Neural cell (in vitro differentiated cells): ENCODE measurements at regions not wholly inside any gene's neighbourhood (a gene's known extent, or its start where the extent isn't known, plus 50 kb on each side); places are given as distances from the start of the nearest gene placed in this dataset.

ENCODE experiments used
- H2AFZ ChIP-seq: fragments of 200-600, 300-800 bp; sonication (generic), shearing (Covaris generic); 2 replicates; pipeline ENCODE4 v1.6.0; 2014; ENCODE audit warnings: low read depth, mild to moderate bottlenecking, antibody characterized with exemption, low read length, moderate library complexity
- H3F3A ChIP-seq: fragments of 200-600 bp; shearing (Covaris generic); 2 replicates; pipeline ENCODE4 v1.6.1; 2016; ENCODE audit warnings: mild to moderate bottlenecking, moderate library complexity, mixed read lengths, antibody characterized with exemption, low read length; ENCODE audit not compliant: insufficient read depth, poor library complexity, severe bottlenecking
- H3K27ac ChIP-seq: fragments of 200-600, 300-800 bp; sonication (generic), shearing (Covaris generic); 2 replicates; pipeline ENCODE4 v1.5.1; 2014; ENCODE audit warnings: mild to moderate bottlenecking, low read length, moderate library complexity
- H3K27me3 ChIP-seq: fragments of 300-800, 200-600 bp; sonication (generic), shearing (Covaris generic); 2 replicates; pipeline ENCODE4 v1.6.0; 2014; ENCODE audit warnings: mild to moderate bottlenecking, low read depth, low read length, moderate library complexity; ENCODE audit not compliant: insufficient read depth
- H3K36me3 ChIP-seq: fragments of 300-800, 200-600 bp; sonication (generic), shearing (Covaris generic); 2 replicates; pipeline ENCODE4 v1.5.1; 2014; ENCODE audit warnings: mild to moderate bottlenecking, antibody characterized with exemption, low read length, moderate library complexity; ENCODE audit not compliant: insufficient read depth
- H3K4me2 ChIP-seq: fragments of 300-800, 200-600 bp; sonication (generic), shearing (Covaris generic); 2 replicates; pipeline ENCODE4 v1.6.0; 2014; ENCODE audit warnings: mild to moderate bottlenecking, low read length
- H3K4me3 ChIP-seq: fragments of 300-800, 200-600 bp; sonication (generic), shearing (Covaris generic); 2 replicates; pipeline ENCODE4 v1.5.1; 2014; ENCODE audit warnings: mild to moderate bottlenecking, low read length, moderate library complexity
- H3K79me2 ChIP-seq: fragments of 200-600 bp; shearing (Covaris generic); replicated peaks from 2 replicates; pipeline ENCODE4 v1.6.0; 2014; ENCODE audit warnings: mild to moderate bottlenecking, low read length, moderate library complexity; ENCODE audit not compliant: insufficient read depth
- H3K9ac ChIP-seq: fragments of 300-800, 200-600 bp; sonication (generic), shearing (Covaris generic); 2 replicates; pipeline ENCODE4 v1.6.1; 2016; ENCODE audit warnings: mild to moderate bottlenecking, low read length, mixed read lengths
- H3K9me2 ChIP-seq: fragments of 200-600 bp; shearing (Covaris generic); 2 replicates; pipeline ENCODE4 v1.6.1; 2016; ENCODE audit warnings: mild to moderate bottlenecking, low read length, mixed read lengths; ENCODE audit not compliant: insufficient read depth
- H3K9me3 ChIP-seq: fragments of 200-600, 300-800 bp; sonication (generic), shearing (Covaris generic); 2 replicates; pipeline ENCODE4 v1.6.1; 2016; ENCODE audit warnings: mild to moderate bottlenecking, mixed run types, low read length, moderate library complexity, mixed read lengths
- H4K20me1 ChIP-seq: fragments of 200-600 bp; shearing (Covaris generic); 2 replicates; pipeline ENCODE4 v1.6.1; 2016; ENCODE audit warnings: mild to moderate bottlenecking, mixed run types; ENCODE audit not compliant: insufficient read depth
- EP300 ChIP-seq: fragments of 450-650 bp; conservative IDR thresholded peaks from 2 replicates; pipeline ENCODE4 v1.6.1; 2014; ENCODE audit warnings: antibody characterized with exemption, mild to moderate bottlenecking, moderate library complexity; ENCODE audit not compliant: poor library complexity, severe bottlenecking
- EZH2 ChIP-seq: fragments of 200-600, 300-800 bp; shearing (Covaris generic), sonication (generic); IDR thresholded peaks from 2 replicates; pipeline ENCODE4 v1.6.1; 2014; ENCODE audit warnings: antibody characterized with exemption, low read length, borderline replicate concordance, mild to moderate bottlenecking; ENCODE audit not compliant: insufficient read depth, poor library complexity, severe bottlenecking
- MXI1 ChIP-seq: fragments of 450-650 bp; conservative IDR thresholded peaks from 2 replicates; pipeline ENCODE4 v1.6.1; 2014; ENCODE audit warnings: antibody characterized with exemption, mild to moderate bottlenecking; ENCODE audit not compliant: poor library complexity, severe bottlenecking
- POLR2AphosphoS5 ChIP-seq: IDR thresholded peaks from 2 replicates; pipeline ENCODE4 v1.6.1; 2012
- RAD21 ChIP-seq: fragments of 450-650 bp; conservative IDR thresholded peaks from 2 replicates; pipeline ENCODE4 v1.6.1; 2014; ENCODE audit warnings: antibody characterized with exemption, mild to moderate bottlenecking, moderate library complexity
- SMC3 ChIP-seq: fragments of 450-650 bp; conservative IDR thresholded peaks from 2 replicates; pipeline ENCODE4 v1.6.1; 2014; ENCODE audit warnings: antibody characterized with exemption, mild to moderate bottlenecking, moderate library complexity; ENCODE audit not compliant: poor library complexity
- TAF1 ChIP-seq: IDR thresholded peaks from 2 replicates; pipeline ENCODE4 v1.6.1; 2012; ENCODE audit warnings: low read depth
- TF ChIP-seq, protein P1 (sequence below): IDR thresholded peaks from 2 replicates; pipeline ENCODE4 v1.6.1; 2012; ENCODE audit warnings: borderline replicate concordance
- TF ChIP-seq, protein P2 (sequence below): fragments of 450-650 bp; IDR thresholded peaks from 2 replicates; pipeline ENCODE4 v1.5.1; 2014; ENCODE audit warnings: antibody characterized with exemption, mild to moderate bottlenecking, moderate library complexity; ENCODE audit not compliant: poor library complexity, severe bottlenecking

DNA sequence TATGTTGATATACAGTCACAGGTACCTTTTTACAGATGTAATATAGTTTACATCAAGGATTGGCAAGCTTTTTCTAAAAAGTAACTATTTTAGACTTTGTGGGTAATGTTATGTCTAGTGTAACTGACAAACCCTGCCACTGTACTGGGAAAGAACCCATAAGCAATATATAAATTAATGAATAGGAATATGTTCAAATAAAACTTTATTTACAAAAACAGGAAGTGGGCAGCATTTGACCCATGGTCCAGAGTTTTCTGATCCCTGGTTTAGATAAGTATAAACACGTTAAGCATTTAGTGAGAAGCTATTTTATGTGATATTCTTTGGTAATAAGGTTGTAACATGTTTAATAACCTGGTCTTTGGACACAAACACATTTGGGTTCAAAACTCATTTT is 915.2 kb upstream of the ROBO1 start:
- no peaks in the 10 kb centered on the region for H3F3A ChIP-seq
- no peaks in the 10 kb centered on the region for H3K36me3 ChIP-seq
- no peaks in the 10 kb centered on the region for H3K9me3 ChIP-seq
- H3K9me2 ChIP-seq, result no peaks in the 10 kb centered on the region
- H4K20me1 ChIP-seq, result no peaks in the 10 kb centered on the region
- H2AFZ ChIP-seq, result no peak overlapping the region
- no peak overlapping the region for H3K4me3 ChIP-seq
- no peak overlapping the region for H3K4me2 ChIP-seq
- H3K27me3 ChIP-seq, result no peaks in the 10 kb centered on the region
- no peaks in the 10 kb centered on the region for H3K79me2 ChIP-seq
- H3K9ac ChIP-seq, result no peak overlapping the region
- no peak overlapping the region for H3K27ac ChIP-seq
- TF ChIP-seq, protein P1, sequence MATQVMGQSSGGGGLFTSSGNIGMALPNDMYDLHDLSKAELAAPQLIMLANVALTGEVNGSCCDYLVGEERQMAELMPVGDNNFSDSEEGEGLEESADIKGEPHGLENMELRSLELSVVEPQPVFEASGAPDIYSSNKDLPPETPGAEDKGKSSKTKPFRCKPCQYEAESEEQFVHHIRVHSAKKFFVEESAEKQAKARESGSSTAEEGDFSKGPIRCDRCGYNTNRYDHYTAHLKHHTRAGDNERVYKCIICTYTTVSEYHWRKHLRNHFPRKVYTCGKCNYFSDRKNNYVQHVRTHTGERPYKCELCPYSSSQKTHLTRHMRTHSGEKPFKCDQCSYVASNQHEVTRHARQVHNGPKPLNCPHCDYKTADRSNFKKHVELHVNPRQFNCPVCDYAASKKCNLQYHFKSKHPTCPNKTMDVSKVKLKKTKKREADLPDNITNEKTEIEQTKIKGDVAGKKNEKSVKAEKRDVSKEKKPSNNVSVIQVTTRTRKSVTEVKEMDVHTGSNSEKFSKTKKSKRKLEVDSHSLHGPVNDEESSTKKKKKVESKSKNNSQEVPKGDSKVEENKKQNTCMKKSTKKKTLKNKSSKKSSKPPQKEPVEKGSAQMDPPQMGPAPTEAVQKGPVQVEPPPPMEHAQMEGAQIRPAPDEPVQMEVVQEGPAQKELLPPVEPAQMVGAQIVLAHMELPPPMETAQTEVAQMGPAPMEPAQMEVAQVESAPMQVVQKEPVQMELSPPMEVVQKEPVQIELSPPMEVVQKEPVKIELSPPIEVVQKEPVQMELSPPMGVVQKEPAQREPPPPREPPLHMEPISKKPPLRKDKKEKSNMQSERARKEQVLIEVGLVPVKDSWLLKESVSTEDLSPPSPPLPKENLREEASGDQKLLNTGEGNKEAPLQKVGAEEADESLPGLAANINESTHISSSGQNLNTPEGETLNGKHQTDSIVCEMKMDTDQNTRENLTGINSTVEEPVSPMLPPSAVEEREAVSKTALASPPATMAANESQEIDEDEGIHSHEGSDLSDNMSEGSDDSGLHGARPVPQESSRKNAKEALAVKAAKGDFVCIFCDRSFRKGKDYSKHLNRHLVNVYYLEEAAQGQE, result no peak
- TF ChIP-seq MXI1, result no peak
- TF ChIP-seq SMC3, result no peak
- TF ChIP-seq, protein P2, sequence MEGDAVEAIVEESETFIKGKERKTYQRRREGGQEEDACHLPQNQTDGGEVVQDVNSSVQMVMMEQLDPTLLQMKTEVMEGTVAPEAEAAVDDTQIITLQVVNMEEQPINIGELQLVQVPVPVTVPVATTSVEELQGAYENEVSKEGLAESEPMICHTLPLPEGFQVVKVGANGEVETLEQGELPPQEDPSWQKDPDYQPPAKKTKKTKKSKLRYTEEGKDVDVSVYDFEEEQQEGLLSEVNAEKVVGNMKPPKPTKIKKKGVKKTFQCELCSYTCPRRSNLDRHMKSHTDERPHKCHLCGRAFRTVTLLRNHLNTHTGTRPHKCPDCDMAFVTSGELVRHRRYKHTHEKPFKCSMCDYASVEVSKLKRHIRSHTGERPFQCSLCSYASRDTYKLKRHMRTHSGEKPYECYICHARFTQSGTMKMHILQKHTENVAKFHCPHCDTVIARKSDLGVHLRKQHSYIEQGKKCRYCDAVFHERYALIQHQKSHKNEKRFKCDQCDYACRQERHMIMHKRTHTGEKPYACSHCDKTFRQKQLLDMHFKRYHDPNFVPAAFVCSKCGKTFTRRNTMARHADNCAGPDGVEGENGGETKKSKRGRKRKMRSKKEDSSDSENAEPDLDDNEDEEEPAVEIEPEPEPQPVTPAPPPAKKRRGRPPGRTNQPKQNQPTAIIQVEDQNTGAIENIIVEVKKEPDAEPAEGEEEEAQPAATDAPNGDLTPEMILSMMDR, result no peak
- no peak for TF ChIP-seq EP300
- TF ChIP-seq RAD21, result no peak
- no peak for TF ChIP-seq EZH2

DNA sequence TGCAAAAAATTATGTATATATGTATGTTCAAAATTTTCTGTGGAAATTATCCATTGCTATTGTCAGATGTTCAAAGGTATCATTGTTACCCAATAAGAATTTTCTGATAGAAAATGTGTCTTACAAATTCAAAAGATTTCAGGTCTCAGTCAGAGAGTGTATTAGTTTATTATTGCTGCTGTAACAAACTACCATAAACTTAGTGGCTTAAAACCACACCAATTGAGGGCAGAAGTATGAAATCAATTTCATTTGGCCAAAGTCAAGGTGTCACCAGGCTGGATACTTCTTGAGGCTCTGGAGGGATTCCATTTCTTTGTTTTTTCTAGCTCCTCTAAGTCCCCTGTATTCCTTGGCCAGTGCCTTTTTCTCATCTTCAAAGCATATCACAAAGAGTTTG is 914.4 kb upstream of the ROBO1 start:
- H3K4me2 ChIP-seq, result no peak overlapping the region
- no peaks in the 10 kb centered on the region for H4K20me1 ChIP-seq
- no peaks in the 10 kb centered on the region for H3K9me2 ChIP-seq
- no peaks in the 10 kb centered on the region for H3K9me3 ChIP-seq
- no peaks in the 10 kb centered on the region for H3F3A ChIP-seq
- no peak for TF ChIP-seq TAF1
- TF ChIP-seq RAD21, result no peak
- TF ChIP-seq SMC3, result no peak
- no peak for TF ChIP-seq EP300
- TF ChIP-seq, protein P2, result no peak
- TF ChIP-seq POLR2AphosphoS5, result no peak
- TF ChIP-seq, protein P1, result no peak
- no peak for TF ChIP-seq MXI1
- no peak for TF ChIP-seq EZH2
- H3K36me3 ChIP-seq, result no peaks in the 10 kb centered on the region
- no peak overlapping the region for H3K9ac ChIP-seq
- no peaks in the 10 kb centered on the region for H3K79me2 ChIP-seq
- H2AFZ ChIP-seq, result no peak overlapping the region
- H3K4me3 ChIP-seq, result no peak overlapping the region
- no peaks in the 10 kb centered on the region for H3K27me3 ChIP-seq
- H3K27ac ChIP-seq, result no peak overlapping the region
